ENCODE measurements at regions not wholly inside any gene's neighbourhood (a gene's known extent, or its start where the extent isn't known, plus 50 kb on each side); places are given as distances from the start of the nearest gene placed in this dataset.
"Not testable (repeated sequence)": the region's sequence is repeated elsewhere in the genome, so short reads cannot be mapped to it uniquely, and the experiment has no call there.

GRCh38 chr20:4635781-4636180, 50.5 kb upstream of the PRNP start:
- DNase-seq (ENCODE audit: extremely low read depth, low read depth) = no peak
- TF ChIP-seq CTCF (IDR thresholded peaks at IDR 0.05; ENCODE audit: low read depth, low read length) = no peak

- TF ChIP-seq CTCF (IDR thresholded peaks at IDR 0.05; ENCODE audit: low read depth, low read length) = no peak
- no peak for DNase-seq (ENCODE audit: extremely low read depth, low read depth)
Measured at GRCh38 chr20:4635342-4635741, 50.9 kb upstream of the PRNP start.

- peak; percentile 59 for DNase-seq (ENCODE audit: extremely low read depth, low read depth)
- no peak for TF ChIP-seq CTCF (IDR thresholded peaks at IDR 0.05; ENCODE audit: low read depth, low read length)
Measured at GRCh38 chr20:4633780-4634179, 52.5 kb upstream of the PRNP start.

- TF ChIP-seq CTCF (IDR thresholded peaks at IDR 0.05; ENCODE audit: low read depth, low read length) = no peak
- no peak for DNase-seq (ENCODE audit: extremely low read depth, low read depth)
Measured at GRCh38 chr20:4633379-4633778, 52.9 kb upstream of the PRNP start.

GRCh38 chr20:4632876-4633275, 53.4 kb upstream of the PRNP start:
- no peak for TF ChIP-seq CTCF (IDR thresholded peaks at IDR 0.05; ENCODE audit: low read depth, low read length)
- DNase-seq (ENCODE audit: extremely low read depth, low read depth) = no peak

GRCh38 chr20:4626228-4626627, 60.0 kb upstream of the PRNP start:
- TF ChIP-seq CTCF (IDR thresholded peaks at IDR 0.05; ENCODE audit: low read depth, low read length) = no peak
- no peak for DNase-seq (ENCODE audit: extremely low read depth, low read depth)

- no peak for TF ChIP-seq CTCF (IDR thresholded peaks at IDR 0.05; ENCODE audit: low read depth, low read length)
- no peak for DNase-seq (ENCODE audit: extremely low read depth, low read depth)
Measured at GRCh38 chr20:4625687-4626086, 60.6 kb upstream of the PRNP start.

- not testable (repeated sequence) for DNase-seq (ENCODE audit: extremely low read depth, low read depth)
Measured at GRCh38 chr20:4624675-4625336, 61.5 kb upstream of the PRNP start.

GRCh38 chr20:4619144-4619543, 67.1 kb upstream of the PRNP start:
- not testable (repeated sequence) for DNase-seq (ENCODE audit: extremely low read depth, low read depth)
